ENCODE measurements at regions not wholly inside any gene's neighbourhood (a gene's known extent, or its start where the extent isn't known, plus 50 kb on each side); places are given as distances from the start of the nearest gene placed in this dataset.

DNA sequence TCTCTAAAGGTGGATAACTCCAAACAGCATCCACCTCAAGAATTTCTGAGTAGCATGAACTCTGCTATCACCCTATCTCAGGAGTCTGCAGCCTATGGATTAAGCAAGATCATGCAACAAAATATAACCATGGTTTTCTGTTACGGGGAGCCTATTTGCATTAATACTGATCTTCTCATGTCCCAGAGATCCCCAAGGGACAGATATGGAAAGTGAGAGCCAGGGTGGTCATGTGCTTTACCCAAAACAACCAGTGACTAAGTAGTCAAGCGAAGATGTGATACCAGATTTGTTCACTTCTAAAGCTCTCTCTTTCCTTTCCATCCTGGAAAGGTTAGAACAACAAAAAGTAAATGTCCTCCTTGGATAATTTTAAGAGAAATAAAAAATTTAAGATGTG, 125.1 kb downstream of the PRRX1 start:
- Histone ChIP-seq H3K4me3 (no peak overlapping the region), H3K9me3 (no peaks in the 10 kb centered on the region), H3K27me3 (no peaks in the 10 kb centered on the region), H3K36me3 (no peaks in the 10 kb centered on the region), H3K27ac (no peak overlapping the region), H3K4me1 (no peaks in the 10 kb centered on the region)
- ATAC-seq: no peak
- WGBS, 2 donors: 53 to 66% methylated on average over 2 of the region's 2 CpGs
- intact Hi-C loops (cut with DNase I): loop anchor here in 1 of 3 donors (10.0 kb wide), 1 partner anchor 56 kb away; no protein-coding TSS in a partner anchor
- TF ChIP-seq, protein P1, sequence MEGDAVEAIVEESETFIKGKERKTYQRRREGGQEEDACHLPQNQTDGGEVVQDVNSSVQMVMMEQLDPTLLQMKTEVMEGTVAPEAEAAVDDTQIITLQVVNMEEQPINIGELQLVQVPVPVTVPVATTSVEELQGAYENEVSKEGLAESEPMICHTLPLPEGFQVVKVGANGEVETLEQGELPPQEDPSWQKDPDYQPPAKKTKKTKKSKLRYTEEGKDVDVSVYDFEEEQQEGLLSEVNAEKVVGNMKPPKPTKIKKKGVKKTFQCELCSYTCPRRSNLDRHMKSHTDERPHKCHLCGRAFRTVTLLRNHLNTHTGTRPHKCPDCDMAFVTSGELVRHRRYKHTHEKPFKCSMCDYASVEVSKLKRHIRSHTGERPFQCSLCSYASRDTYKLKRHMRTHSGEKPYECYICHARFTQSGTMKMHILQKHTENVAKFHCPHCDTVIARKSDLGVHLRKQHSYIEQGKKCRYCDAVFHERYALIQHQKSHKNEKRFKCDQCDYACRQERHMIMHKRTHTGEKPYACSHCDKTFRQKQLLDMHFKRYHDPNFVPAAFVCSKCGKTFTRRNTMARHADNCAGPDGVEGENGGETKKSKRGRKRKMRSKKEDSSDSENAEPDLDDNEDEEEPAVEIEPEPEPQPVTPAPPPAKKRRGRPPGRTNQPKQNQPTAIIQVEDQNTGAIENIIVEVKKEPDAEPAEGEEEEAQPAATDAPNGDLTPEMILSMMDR (IDR thresholded peaks at IDR 0.05): no peak
- no peak for FAIRE-seq
- DNase-seq: no peak

DNA sequence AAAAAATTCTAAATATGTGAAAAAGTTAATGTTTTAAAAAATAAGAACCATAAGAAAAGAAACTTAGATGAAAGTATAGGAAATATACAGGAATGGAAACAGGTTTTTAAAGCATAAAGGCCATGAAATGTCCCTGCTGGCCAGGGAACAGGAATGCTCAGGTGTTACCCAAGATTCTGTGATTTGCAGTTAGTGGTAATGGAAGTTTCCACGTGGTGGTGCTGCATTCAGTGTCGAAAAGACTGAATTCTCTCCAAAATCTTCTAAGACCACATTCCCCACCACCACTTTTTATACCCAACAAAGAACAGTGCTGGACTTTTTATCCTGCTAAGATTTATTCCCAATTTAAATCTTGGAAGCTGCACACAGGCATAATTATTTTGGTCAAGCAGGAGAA, 126.2 kb downstream of the PRRX1 start:
- H3K27ac ChIP-seq: no peak overlapping the region

DNA sequence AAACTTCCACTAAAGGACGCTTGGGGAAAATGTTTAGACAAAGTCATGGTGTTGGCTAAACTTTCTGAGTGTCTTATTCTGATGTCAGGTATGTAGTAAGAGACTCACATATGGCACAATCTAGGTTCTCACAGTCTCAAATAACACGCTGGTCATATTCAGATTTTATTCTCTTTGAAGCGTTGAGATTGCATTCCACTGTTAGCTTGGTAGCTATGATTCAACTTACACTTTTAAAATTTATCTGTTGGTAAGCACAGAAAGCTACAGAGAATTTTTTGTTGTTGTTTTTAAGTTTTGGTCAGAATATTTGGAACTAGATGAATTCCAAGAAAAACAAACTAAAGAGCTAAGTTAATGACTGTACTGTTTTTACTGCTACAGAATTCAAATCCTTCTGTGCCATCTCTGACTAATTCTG, 126.7 kb downstream of the PRRX1 start:
- Histone ChIP-seq H3K36me3 (no peaks in the 10 kb centered on the region), H3K4me3 (no peak overlapping the region), H3K4me1 (no peaks in the 10 kb centered on the region), H3K9me3 (no peaks in the 10 kb centered on the region), H3K27me3 (no peaks in the 10 kb centered on the region), H3K27ac (no peak overlapping the region)
- no peak for FAIRE-seq
- no peak for DNase-seq
- no peak for ATAC-seq
- 36 to 66% methylated on average over 3 of the region's 3 CpGs for WGBS, 2 donors
- TF ChIP-seq, protein P1 (IDR thresholded peaks at IDR 0.05): no peak
- intact Hi-C loops (cut with DNase I): no loop called here

More for the DNA sequence above, 126.2 kb downstream of the PRRX1 start:
- Histone ChIP-seq H3K27me3 (no peaks in the 10 kb centered on the region), H3K4me1 (no peaks in the 10 kb centered on the region), H3K9me3 (no peaks in the 10 kb centered on the region), H3K36me3 (no peaks in the 10 kb centered on the region), H3K4me3 (no peak overlapping the region)
- TF ChIP-seq, protein P1 (IDR thresholded peaks at IDR 0.05): no peak
- ATAC-seq (no peak), DNase-seq (no peak), FAIRE-seq (no peak)
- WGBS, 2 donors: 11 to 22% methylated on average over 2 of the region's 2 CpGs
- intact Hi-C loops (cut with DNase I): no loop called here

DNA sequence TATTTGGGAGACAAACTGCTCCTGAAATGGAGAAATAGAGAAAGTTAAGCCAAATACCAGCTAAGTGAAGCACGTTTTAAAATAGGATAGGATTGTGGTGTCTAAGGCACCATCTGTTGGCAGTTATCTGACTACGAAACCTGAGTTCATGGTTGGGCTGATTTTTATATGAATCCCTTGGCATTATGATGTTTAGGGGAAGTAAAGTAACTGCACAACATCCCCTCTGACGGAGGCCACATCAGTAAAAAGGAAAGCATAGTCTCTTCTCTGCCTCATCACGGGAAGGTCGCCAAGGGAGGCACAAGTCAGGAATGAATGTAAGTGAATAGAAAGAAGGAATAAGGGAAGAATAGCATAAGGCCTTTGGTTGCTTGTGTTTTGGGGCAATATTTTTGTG, 128.0 kb downstream of the PRRX1 start:
- no peak overlapping the region for H3K4me3 ChIP-seq
- 58 to 68% methylated on average over 5 of the region's 5 CpGs for WGBS, 2 donors
- no peak overlapping the region for H3K27ac ChIP-seq
- H3K27me3 ChIP-seq: no peaks in the 10 kb centered on the region
- DNase-seq (no peak), ATAC-seq (no peak), FAIRE-seq (no peak)
- H3K4me1 ChIP-seq: no peaks in the 10 kb centered on the region
- no peaks in the 10 kb centered on the region for H3K36me3 ChIP-seq
- no peaks in the 10 kb centered on the region for H3K9me3 ChIP-seq
- TF ChIP-seq, protein P1 (IDR thresholded peaks at IDR 0.05): no peak
- intact Hi-C loops (cut with DNase I): no loop called here

DNA sequence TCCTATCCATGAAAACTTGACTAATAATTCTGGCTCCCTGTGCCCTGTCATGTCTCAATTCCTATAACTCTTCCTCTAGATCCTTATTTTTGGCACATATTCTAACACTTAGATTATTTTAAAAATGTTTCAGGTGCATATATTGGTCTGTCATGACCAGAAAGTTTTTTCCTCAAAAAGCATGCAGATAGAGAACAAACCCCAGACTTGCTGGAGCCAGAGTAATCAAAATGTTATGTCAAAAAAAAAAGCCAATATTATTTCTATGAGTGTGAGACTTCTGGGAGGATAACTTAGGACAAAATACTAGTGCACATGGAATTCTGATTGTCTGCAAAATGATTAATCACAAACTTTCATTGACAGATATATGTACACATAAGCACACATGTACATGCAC, 135.1 kb upstream of the MROH9 start:
- DNase-seq: no peak
- H3K36me3 ChIP-seq: no peaks in the 10 kb centered on the region
- no peaks in the 10 kb centered on the region for H3K4me1 ChIP-seq
- H3K4me3 ChIP-seq: no peak overlapping the region
- H3K27ac ChIP-seq: no peak overlapping the region
- intact Hi-C loops (cut with DNase I): no loop called here
- no peak for FAIRE-seq
- TF ChIP-seq, protein P1 (IDR thresholded peaks at IDR 0.05): no peak
- ATAC-seq: no peak
- H3K27me3 ChIP-seq: no peaks in the 10 kb centered on the region
- H3K9me3 ChIP-seq: no peaks in the 10 kb centered on the region
